Sciatic nerve (tissue), 2 donors: ENCODE measurements at regions not wholly inside any gene's neighbourhood (a gene's known extent, or its start where the extent isn't known, plus 50 kb on each side); places are given as distances from the start of the nearest gene placed in this dataset.
"Not testable (repeated sequence)": the region's sequence is repeated elsewhere in the genome, so short reads cannot be mapped to it uniquely, and the experiment has no call there.

Experiments
- ATAC-seq: fragments of 200-7000 bp; cut with Tn5 transposase; one replicate; pipeline ENCODE4 v1.9.1; 2020; ENCODE audit warnings: mild to moderate bottlenecking, moderate library complexity
- DNase-seq: peaks from one replicate; pipeline ENCODE4 v3.0.0-alpha.2; 2020; ENCODE audit warnings: low spot score
- intact Hi-C: fragments of 100-400 bp; cut with DNase I; formaldehyde crosslinking; loops from one replicate; pipeline ENCODE4 v1.14.2; 2022
- donor health status: DM: no; HTN: no; CAD: no.
- donor health status: DM: no; HTN: no; CAD: no.

DNA sequence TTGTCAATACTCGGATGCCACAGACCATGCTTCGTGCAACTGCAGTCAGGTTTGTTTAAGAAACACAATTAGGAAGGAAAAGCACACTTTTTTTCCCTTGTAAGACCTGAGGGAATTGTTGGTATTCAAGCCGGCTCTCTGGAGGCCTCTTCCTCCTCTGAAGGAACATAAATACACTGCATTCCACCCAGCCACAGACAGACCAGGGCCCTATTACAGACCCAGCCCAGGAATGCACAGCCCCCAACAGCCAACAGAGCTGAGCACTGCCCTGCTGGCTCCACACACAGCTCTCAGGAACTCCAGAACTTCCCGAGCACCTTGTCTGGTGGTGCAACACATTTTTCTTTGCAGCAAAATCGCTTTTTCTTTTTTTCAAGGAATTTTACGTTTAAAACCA is 488.7 kb upstream of the PROK2 start:
- ATAC-seq (no peak), DNase-seq (no peak)
- intact Hi-C loops = no loop called here

- intact Hi-C loops = no loop called here
- no peak for DNase-seq
- ATAC-seq = no peak
These were observed 487.4 kb upstream of the PROK2 start for GRCh38 chr3:72272356-72272755.

DNA sequence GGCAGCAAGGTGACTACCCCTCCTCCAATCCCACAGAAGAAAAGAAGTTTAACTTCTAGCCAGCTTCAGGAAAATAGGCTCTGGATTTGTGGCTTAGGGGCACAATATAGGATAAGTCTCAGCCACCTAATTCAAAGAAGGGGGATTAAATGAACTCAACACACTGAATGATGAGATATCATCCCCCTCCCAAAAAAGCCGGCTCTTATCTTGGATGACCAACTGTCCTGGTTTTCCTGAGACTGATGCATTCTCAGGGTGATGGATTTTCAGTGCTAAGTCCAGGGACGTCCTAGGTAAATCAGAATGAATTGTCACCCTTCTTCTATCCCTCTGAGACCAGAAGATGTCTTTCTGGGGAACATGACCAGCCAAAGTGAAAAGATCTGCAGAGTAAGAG is 487.0 kb upstream of the PROK2 start:
- no peak for ATAC-seq
- intact Hi-C loops = no loop called here
- no peak for DNase-seq

DNA sequence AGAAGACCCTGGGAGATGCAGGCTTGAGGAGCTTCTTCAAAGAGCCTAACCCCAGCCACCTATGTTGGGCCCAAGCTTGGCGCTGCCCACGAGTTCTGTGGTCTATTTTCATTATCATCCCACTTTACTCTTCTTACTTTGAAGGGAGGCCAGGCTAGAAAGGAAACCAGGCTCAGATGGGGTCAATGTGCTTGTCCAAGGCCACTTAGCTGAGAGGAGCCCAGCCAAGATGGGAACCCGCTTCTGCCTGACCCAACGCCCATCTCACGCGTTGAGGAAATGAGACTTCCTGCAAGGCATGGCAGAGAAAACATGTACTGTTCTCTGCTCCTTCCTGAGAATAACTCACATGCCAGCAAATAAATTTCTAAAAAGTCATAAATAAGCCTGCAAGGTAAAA is 486.3 kb upstream of the PROK2 start:
- intact Hi-C loops = no loop called here
- no peak for ATAC-seq
- DNase-seq = no peak

DNA sequence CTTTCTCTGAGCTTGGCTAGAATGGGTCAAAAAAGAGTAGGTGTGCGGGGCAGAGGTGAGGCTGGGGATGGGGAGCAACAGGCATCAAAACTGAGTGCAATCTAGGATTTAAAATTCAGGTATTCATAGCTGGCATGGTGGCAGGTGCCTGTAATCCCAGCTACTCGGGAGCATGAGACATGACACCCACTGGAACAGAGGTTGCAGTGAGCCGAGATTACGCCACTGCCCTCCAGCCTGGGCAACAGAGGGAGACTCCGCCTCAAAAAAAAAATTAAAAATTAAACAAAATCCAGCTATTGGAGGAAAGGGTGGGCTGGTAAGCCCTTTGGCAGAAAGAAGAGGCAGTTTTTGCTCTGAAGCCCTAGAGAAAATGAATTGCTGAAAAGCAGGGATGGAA is 485.8 kb upstream of the PROK2 start:
- intact Hi-C loops = no loop called here
- ATAC-seq = no peak
- DNase-seq = no peak

GRCh38 chr3:72270072-72270681 is 485.2 kb upstream of the PROK2 start:
- intact Hi-C loops = no loop called here
- ATAC-seq = peak; percentile 94
- DNase-seq = peak; percentile 88

GRCh38 chr3:72269475-72269874 is 484.5 kb upstream of the PROK2 start:
- ATAC-seq = peak; percentile 9
- intact Hi-C loops = no loop called here
- DNase-seq = no peak

- intact Hi-C loops, DNase-seq, ATAC-seq: not testable (repeated sequence)
These were observed 482.1 kb upstream of the PROK2 start for GRCh38 chr3:72266921-72267524.

DNA sequence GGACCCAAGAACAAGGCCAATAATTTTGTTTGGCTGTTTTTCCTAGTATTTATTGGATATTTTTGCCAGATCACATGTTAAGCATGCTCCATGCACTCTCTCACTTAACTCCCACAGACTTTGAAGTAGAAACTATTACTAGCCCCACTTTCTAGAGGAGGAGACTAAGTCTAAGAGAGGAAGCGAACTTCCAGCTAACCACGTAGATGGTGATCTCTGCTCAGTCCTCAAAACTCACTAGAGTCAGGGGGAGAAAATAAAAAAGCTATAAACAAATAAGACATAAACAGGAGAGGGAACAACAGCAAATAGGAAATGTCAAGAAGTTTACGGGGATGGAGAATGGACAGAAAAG is 481.0 kb upstream of the PROK2 start:
- DNase-seq = no peak
- intact Hi-C loops = no loop called here
- ATAC-seq = no peak

- intact Hi-C loops = no loop called here
- DNase-seq (no peak), ATAC-seq (no peak)
These were observed 480.5 kb upstream of the PROK2 start for GRCh38 chr3:72265256-72266015.

DNA sequence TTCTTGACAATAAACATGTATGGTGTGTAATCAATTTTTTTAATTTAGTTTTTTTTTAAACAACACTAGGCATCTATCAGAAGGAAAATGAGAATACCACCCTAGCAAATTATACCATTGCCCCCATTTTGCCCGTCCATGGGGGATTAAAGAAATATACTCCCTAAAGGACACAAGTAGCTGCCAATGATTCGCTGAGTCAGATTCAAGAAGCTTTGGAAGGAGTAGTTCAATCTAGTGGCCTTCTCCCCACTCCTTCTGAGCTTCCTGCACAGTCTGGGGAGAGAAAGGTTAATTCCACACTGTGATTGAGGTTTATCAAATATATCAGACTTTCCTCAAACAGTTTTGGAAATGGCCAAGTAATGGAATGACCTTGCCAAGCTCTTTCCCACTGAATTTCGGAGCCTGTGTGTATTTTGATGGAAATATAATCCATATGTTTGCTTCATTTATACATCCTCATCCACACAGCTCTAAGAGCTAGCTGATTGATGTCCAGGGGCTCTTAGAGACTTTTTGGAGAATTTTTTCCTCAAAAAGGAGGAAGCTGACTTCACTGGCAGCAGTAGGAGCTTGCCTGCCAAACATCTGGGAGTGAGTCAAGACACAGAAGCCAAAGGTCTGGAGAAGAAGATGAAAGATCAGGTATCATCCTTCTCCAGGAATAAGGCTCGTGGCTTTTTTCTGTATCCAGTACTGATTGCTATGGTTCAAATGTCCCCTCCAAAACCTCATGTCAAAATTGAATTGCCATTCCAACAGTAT is 478.5 kb upstream of the PROK2 start:
- no peak for DNase-seq
- no peak for ATAC-seq
- intact Hi-C loops = no loop called here

DNA sequence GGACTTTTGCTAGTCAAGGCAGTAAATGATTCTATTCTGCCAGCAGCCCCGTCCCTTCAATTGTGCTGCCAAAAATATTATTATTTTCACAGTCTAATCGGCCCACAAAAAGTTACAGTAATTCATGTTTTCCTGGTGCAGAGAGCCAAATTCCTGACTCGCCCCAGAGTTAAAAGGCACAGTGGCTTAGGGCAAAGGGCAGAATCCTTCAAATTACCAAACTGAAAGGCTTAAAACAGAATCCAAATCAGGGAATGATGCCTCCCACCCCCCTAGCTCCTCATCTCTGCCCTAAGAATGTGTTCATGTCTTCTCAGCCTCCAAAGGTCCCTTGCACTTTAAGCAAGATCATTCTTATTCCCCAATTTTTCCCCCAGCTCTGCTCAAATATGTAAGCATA is 477.8 kb upstream of the PROK2 start:
- no peak for ATAC-seq
- DNase-seq = no peak
- intact Hi-C loops = no loop called here

DNA sequence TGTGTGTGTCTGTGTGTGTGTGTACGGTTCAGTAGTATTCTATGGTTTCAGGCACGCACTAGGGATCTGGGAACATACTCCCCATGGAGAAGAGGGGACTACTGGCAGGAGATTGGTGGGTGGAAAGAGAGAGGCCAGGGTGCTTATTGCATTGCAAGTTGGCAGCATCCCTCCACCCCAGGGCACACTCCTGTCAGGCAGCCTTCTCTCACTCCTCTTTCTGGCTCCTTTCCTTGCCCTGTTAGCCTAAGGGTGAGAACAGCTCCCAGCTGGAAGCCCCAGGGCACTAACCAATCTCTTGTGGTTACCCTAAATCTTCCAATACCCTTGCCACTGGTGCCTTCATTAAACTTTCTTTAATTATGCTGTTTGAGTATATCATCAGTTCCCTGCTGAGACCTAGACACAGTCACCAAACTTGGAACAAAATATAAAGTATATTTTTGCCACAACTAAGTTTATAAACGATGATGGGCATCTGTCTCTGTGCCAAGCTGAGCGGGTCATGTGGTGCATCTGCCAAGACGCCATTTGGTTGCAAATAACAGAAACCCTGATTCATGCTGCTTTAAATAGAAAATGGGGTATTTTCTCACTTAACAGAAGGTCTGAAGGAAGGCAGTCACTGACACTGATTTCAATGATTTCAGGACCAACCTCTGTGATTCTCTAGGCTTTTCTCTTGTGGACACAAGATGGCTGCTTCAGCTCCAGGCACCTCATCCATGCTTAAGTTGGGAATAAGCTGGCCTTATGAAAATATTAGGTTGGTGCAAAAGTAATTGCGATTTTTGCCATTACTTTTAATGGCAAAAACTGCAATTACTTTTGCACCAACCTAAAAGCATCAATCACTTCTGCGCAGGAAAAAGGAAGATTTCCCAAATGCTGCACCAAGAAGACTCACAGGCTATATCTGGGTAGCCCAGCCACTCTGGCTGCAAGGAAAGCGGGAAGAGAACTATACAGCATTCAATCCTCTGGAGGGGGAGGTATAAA is 476.9 kb upstream of the PROK2 start:
- DNase-seq = no peak

DNA sequence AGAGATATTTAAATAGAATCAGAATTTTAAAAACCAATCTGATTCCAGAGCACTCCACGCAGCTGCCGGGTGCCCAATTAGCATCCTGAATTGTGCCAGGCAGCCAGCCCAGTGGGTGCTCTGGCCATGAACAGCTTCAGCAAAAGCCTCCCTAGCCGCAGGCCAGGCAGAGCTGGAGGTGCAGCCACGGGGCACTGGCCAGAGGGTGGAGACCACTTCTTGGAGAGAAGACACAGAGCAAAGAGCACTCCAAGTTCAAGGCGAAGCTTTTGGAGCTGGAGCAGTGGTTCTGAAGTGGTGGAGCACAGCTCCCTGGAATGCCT is 475.6 kb upstream of the PROK2 start:
- ATAC-seq = peak; percentile 21
- no peak for DNase-seq
- intact Hi-C loops = no loop called here

More for the DNA sequence above, 476.9 kb upstream of the PROK2 start:
- intact Hi-C loops = no loop called here
- ATAC-seq = no peak

DNA sequence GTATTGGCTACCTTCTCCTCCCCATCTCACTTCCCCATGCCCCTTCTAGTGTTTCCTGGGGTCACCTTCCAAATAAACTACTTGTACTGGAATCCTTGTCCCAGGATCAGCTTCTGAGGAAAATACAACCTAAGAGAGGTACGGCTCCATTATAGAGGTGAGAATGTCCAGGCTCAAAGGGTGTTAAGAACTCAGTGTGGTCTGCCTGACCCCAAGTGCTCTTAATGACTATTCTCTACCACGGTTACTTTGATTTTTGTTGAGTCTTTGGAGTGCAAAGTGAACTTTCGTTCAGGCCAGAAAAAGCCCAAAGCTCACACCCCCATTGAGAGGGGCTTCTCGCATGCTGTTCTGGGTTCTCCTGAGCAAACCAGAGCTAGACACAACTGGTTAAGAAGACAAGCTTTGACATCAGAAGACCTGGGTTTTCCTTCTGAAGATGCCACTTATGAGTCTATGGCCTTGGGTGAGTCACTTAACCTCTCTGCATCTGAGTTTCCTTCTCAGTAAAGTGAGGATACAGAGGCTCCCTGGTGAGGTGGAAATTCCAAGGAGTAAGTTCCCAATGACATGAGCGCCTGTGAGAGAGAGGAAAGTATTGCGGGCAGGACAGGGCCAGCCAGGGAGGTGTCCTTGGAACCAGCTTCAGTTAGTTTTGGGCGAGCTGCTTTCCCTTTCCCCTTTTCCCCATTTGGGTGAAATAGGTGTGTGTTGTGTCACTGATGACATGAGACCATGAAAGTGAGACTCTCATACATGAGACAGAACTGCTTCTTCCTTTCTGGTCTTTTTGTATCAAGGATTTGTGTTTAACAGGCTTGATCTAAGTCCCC is 475.0 kb upstream of the PROK2 start:
- DNase-seq (no peak), ATAC-seq (no peak)
- intact Hi-C loops = no loop called here

DNA sequence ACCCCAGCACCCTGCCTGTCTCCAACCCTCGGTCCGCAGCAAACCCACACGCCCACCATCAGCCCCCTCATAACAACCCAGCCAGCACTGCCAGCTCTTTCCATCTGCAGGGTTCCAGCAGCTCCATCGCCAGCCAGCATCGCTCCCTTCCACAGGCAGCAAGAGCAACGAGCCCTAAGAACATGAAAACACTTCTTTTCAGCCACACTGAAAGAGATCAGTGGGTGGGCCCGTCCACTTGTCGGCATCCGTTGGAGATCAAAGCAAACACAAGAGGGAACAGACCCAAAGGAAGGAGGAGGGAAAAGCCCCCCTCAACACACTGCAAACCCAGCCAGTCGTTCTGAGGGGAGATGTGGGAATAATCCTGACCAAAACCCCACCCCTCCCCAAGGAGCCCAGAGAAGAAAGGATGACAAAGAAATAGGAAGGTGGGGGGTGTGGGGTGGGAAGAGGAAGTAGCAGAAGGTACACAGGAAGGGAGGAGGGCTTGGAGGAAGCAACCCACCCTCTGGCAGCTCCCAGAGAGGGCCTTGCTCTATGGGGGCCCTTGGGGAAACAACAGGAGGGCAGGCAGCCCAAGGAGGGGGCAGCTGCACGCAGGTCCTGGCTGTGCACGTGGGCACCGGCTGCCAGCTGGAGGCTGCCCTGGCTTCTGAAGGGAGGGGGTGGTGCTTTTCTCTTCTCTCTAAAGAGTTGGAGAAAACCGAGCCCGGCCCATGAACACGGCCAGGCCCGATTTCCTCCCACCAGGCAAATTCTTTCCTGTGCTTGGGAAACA is 473.6 kb upstream of the PROK2 start:
- intact Hi-C loops = no loop called here
- DNase-seq (no peak), ATAC-seq (no peak)

DNA sequence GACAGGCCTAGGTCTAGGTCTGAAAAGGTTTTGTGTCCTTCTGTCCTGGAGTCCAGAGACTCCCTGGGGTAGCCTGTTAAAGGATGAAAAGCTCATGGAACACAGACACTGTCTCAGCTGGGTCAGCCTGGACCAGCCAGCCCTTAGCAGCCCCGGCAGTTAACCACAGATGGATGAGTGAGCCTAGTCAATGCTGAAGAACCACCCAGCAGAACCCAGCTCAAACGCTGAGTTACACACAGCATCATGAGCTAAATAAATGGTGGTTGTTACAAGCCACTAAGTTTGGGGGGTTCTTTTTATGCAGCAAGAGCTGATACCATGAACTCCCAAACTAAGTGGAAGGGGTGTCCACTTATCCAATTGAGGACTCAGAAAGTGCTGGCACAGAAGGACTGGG is 472.8 kb upstream of the PROK2 start:
- intact Hi-C loops = no loop called here
- ATAC-seq (no peak), DNase-seq (no peak)
